ENCODE measurements at regions not wholly inside any gene's neighbourhood (a gene's known extent, or its start where the extent isn't known, plus 50 kb on each side); places are given as distances from the start of the nearest gene placed in this dataset.
"Not testable (repeated sequence)": the region's sequence is repeated elsewhere in the genome, so short reads cannot be mapped to it uniquely, and the experiment has no call there.

DNA sequence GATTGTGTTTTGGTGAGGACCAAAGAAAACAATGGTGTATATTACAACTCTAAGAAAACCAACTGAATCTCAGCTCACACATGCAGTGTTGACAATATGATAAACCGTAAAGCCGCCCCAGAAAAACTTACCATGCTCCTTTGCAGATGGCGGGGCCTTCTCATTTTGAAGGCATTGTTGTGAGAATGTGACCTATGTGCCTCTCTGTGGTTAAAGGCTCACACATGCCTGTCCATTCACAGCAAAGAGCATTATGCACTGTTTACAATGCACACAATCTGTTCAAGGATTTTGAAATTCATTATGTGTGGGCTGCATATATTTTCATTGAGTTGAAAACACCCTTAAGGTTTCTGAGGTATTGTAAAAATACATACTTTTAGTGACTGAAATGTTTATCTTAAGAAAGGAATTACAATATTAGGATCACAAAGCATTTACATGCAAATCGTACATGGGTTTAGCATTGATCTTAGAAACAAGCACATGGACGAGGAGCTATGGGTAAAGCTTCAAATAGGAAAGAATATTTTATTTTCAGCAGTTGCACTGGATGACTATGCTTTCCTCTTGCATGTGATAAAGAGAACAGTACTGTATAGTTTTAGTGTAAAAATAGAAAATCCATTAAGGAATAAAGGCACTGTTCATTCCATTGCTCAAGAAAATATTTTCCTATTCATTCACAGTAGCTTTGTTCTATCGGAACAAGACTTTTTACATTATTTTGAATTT lies 334.3 kb downstream of the ARL4A start:
- no peak overlapping the region for H3K27ac ChIP-seq
- 38 to 71% (median 52%) methylated on average over 6 of the region's 6 CpGs for WGBS, 5 donors

GRCh38 chr7:13024121-13024674 lies 336.8 kb downstream of the ARL4A start:
- Histone ChIP-seq H3K4me3 (no peak overlapping the region), H3K36me3 (no peaks in the 10 kb centered on the region)
- WGBS, 5 donors, result 14 to 65% (median 38%) methylated on average over 1 of the region's 1 CpG

More for the DNA sequence above, 334.3 kb downstream of the ARL4A start:
- Histone ChIP-seq H3K4me1 (peaks cover 0 to 14% (median 4%) of the 10 kb centered on the region in 4 donors), H3K27me3 (no peaks in the 10 kb centered on the region), H3K9me3 (no peaks in the 10 kb centered on the region), H3K4me3 (no peak overlapping the region), H3K36me3 (no peaks in the 10 kb centered on the region)
- TF ChIP-seq POLR2A (IDR thresholded peaks at IDR 0.05), result no peak
- no peak for TF ChIP-seq CTCF (IDR thresholded peaks at IDR 0.05)
- TF ChIP-seq EP300 (IDR thresholded peaks at IDR 0.05), result no peak
- no peak for TF ChIP-seq POLR2AphosphoS5 (IDR thresholded peaks at IDR 0.05)
- intact Hi-C loops (cut with DNase I; ENCODE audit: low total_unique reads), result no loop called here
- peak in 1 of 2 donors; percentile 32 for DNase-seq

GRCh38 chr7:13025043-13025442 lies 337.6 kb downstream of the ARL4A start:
- H3K36me3 ChIP-seq; H3K4me1 ChIP-seq; H3K27ac ChIP-seq; H3K27me3 ChIP-seq; H3K4me3 ChIP-seq; H3K9me3 ChIP-seq; DNase-seq; intact Hi-C loops (cut with DNase I; ENCODE audit: low total_unique reads): not testable (repeated sequence)
- WGBS, 5 donors, result 86 to 94% (median 92%) methylated on average over 3 of the region's 3 CpGs

More at GRCh38 chr7:13024121-13024674, 336.8 kb downstream of the ARL4A start:
- no peak for TF ChIP-seq POLR2A (IDR thresholded peaks at IDR 0.05)
- no peak for TF ChIP-seq POLR2AphosphoS5 (IDR thresholded peaks at IDR 0.05)
- no peak for TF ChIP-seq CTCF (IDR thresholded peaks at IDR 0.05)
- TF ChIP-seq EP300 (IDR thresholded peaks at IDR 0.05), result no peak
- no peaks in the 10 kb centered on the region for H3K4me1 ChIP-seq
- no peak overlapping the region for H3K27ac ChIP-seq
- H3K9me3 ChIP-seq, result no peaks in the 10 kb centered on the region
- DNase-seq, result peak in 1 of 2 donors; percentile 30
- intact Hi-C loops (cut with DNase I; ENCODE audit: low total_unique reads), result no loop called here
- no peaks in the 10 kb centered on the region for H3K27me3 ChIP-seq

DNA sequence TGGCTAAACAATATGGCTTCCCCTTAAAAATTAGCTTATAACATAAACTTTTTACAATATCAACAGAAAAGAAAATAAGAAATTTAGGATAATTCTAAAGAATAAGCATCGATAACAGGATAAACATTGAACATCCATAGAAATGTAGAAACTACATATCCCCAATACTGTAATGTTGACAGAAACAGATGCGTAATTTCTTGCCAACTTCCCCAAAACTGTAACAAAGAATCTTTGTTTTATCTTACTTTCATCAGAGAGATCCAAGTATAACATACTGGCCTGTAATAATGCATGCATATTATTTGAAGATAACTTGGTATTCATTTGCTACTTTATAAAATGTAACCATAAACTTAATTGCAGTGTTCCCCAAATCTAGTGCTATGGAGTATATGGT lies 339.9 kb downstream of the ARL4A start:
- H3K36me3 ChIP-seq, result no peaks in the 10 kb centered on the region
- 68 to 87% (median 83%) methylated on average over 2 of the region's 2 CpGs for WGBS, 5 donors
- H3K27ac ChIP-seq, result no peak overlapping the region
- H3K4me3 ChIP-seq, result no peak overlapping the region
- TF ChIP-seq CTCF (IDR thresholded peaks at IDR 0.05) (no peak), EP300 (IDR thresholded peaks at IDR 0.05) (no peak), POLR2AphosphoS5 (IDR thresholded peaks at IDR 0.05) (no peak), POLR2A (IDR thresholded peaks at IDR 0.05) (no peak)
- H3K27me3 ChIP-seq, result no peaks in the 10 kb centered on the region
- intact Hi-C loops (cut with DNase I; ENCODE audit: low total_unique reads), result no loop called here
- no peaks in the 10 kb centered on the region for H3K4me1 ChIP-seq
- H3K9me3 ChIP-seq, result no peaks in the 10 kb centered on the region
- DNase-seq, result no peak

Data from stomach (tissue), 8 donors.